ENCODE measurements at regions not wholly inside any gene's neighbourhood (a gene's known extent, or its start where the extent isn't known, plus 50 kb on each side); places are given as distances from the start of the nearest gene placed in this dataset.

GRCh38 chr2:56102866-56103265 lies 80.9 kb upstream of the CCDC85A start:
- Histone ChIP-seq H3K9me1 (ENCODE audit: insufficient read depth, low read length) (no peaks in the 10 kb centered on the region), H2BK15ac (ENCODE audit: low read depth, low read length) (no peak overlapping the region), H3K23ac (ENCODE audit: low read depth, low read length) (no peak overlapping the region), H3K4me1 (ENCODE audit: control insufficient read depth, insufficient read depth, low read length) (no peaks in the 10 kb centered on the region), H3K79me1 (ENCODE audit: low read depth in 1 of 2, low read length in 2 of 2) (no peaks in the 10 kb centered on the region), H3K4me2 (ENCODE audit: low read depth, low read length) (no peak overlapping the region), H2AFZ (replicated peaks; ENCODE audit: low read length, poor library complexity) (no peak overlapping the region), H3K27ac (ENCODE audit: insufficient read depth, low read length) (no peak overlapping the region), H4K5ac (ENCODE audit: low read depth, low read length) (no peak overlapping the region), H4K8ac (ENCODE audit: low read depth in 2 of 2, low read length in 2 of 2) (no peak overlapping the region), H3K27me3 (ENCODE audit: control insufficient read depth, insufficient read depth, low read length) (no peaks in the 10 kb centered on the region), H2BK120ac (ENCODE audit: low read depth, low read length) (no peak overlapping the region), H2AK9ac (replicated peaks; ENCODE audit: low read depth, low read length, poor library complexity) (no peak overlapping the region), H3K56ac (ENCODE audit: extremely low read depth, insufficient read depth, low read length) (no peak overlapping the region), H3K4ac (ENCODE audit: low read depth, low read length) (no peak overlapping the region), H3K14ac (replicated peaks; ENCODE audit: low read depth, low read length) (no peak overlapping the region), H4K91ac (ENCODE audit: insufficient read depth, low read depth, low read length) (no peak overlapping the region), H2BK5ac (ENCODE audit: low read depth, low read length, poor library complexity, severe bottlenecking) (no peak overlapping the region), H3K9me3 (ENCODE audit: control insufficient read depth, insufficient read depth, low read length) (no peaks in the 10 kb centered on the region), H3K18ac (ENCODE audit: low read depth, low read length) (no peak overlapping the region), H3K4me3 (ENCODE audit: insufficient read depth, low read depth, low read length) (no peak overlapping the region), H2BK20ac (ENCODE audit: low read depth, low read length) (no peak overlapping the region), H2AK5ac (ENCODE audit: low read depth, low read length) (no peak overlapping the region), H3K36me3 (ENCODE audit: control insufficient read depth, insufficient read depth, low read length) (no peaks in the 10 kb centered on the region), H3K9ac (ENCODE audit: low read depth, low read length) (no peak overlapping the region), H4K20me1 (ENCODE audit: insufficient read depth, low read length) (no peaks in the 10 kb centered on the region)
- DNase-seq: peak; percentile 6
- intact Hi-C loops (cut with micrococcal nuclease) (no loop called here), in situ Hi-C loops (cut with MboI; ENCODE audit: low sequenced_read_pairs) (no loop called here), dilution Hi-C loops (cut with HindIII; ENCODE audit: low sequenced_read_pairs, unreplicated experiment) (no loop called here)
- TF ChIP-seq MXI1 (IDR thresholded peaks at IDR 0.05; ENCODE audit: borderline replicate concordance, low read depth, low read length) (no peak), SMC3 (IDR thresholded peaks at IDR 0.05; ENCODE audit: low read depth, low read length) (no peak), RFX5 (IDR thresholded peaks at IDR 0.05; ENCODE audit: low read depth, low read length) (no peak), USF2 (IDR thresholded peaks at IDR 0.05; ENCODE audit: low read depth, low read length) (no peak), NFE2L2 (IDR thresholded peaks at IDR 0.05; ENCODE audit: low read depth, low read length) (no peak), CEBPB (IDR thresholded peaks at IDR 0.05; ENCODE audit: low read depth, low read length) (no peak), BHLHE40 (IDR thresholded peaks at IDR 0.05; ENCODE audit: low read depth, low read length) (no peak), ELK1 (IDR thresholded peaks at IDR 0.05; ENCODE audit: borderline replicate concordance, low read depth, low read length) (no peak), FOS (IDR thresholded peaks at IDR 0.05; ENCODE audit: low read depth, low read length) (no peak), MAFK (IDR thresholded peaks at IDR 0.05; ENCODE audit: low read depth, low read length) (no peak), CTCF (conservative IDR thresholded peaks at IDR 0.05; ENCODE audit: low read depth, low read length) (no peak), RAD21 (IDR thresholded peaks at IDR 0.05; ENCODE audit: low read length) (no peak)
- ChIA-PET POLR2A (ENCODE audit: unreplicated experiment) (no interaction called here), CTCF (no interaction called here)
- whole genome bisulfite sequencing, 2 experiments (ENCODE audit: extremely low coverage in 2 of 2, insufficient read length in 1 of 2): no CpG with 5 or more reads among the region's 2 CpGs
- no peak for ATAC-seq (ENCODE audit: low read depth)
- BruUV-seq (replicated peaks): no TSS peak

Measured in IMR-90 (cell line).